ENCODE measurements at regions not wholly inside any gene's neighbourhood (a gene's known extent, or its start where the extent isn't known, plus 50 kb on each side); places are given as distances from the start of the nearest gene placed in this dataset.
"Not testable (repeated sequence)": the region's sequence is repeated elsewhere in the genome, so short reads cannot be mapped to it uniquely, and the experiment has no call there.

DNA sequence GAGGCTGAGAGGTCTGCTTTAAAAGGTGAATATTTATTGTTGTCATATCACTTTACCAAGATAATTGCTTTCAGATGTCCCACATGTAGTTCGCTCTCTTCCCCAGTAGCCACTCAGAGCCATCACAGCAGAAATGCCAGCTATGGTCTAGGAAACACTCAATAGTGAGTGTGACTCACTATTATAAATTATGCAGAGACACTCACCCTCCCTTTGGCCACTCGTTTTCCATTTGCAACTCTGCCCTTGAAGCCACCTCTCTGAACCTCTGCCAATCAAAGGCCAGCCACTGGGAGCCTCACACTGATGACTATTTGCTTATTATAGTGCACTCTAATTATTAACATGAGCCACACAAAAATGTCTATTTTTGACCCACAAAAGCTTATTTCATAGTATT lies 328.1 kb upstream of the ATP10A start (continued):
- TF ChIP-seq CHD4 (IDR thresholded peaks at IDR 0.05; ENCODE audit: borderline replicate concordance) (no peak), EHF (CRISPR knock-in tag; IDR thresholded peaks at IDR 0.05) (no peak), SREBF2 (IDR thresholded peaks at IDR 0.05) (no peak)

DNA sequence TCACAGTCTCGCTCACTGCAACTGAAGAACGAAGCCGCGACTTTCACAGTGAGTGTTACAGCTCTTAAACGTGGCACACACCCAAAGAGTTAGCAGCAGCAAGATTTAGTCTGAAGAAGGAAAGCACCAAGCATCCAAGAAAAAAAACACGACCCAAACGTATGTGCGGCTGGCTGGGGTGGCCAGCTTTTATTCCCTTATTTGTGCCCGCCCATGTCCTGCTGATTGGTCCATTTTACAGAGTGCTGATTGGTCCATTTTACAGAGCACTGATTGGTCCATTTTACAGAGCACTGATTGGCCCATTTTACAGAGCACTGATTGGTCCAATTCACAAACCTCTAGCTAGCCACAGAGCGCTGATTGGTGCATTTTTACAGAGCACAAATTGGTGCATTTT lies 323.0 kb upstream of the ATP10A start:
- H3K4me1 ChIP-seq; H3K4me3 ChIP-seq; H3K9me3 ChIP-seq; POLR2A ChIA-PET; ATAC-seq; H3K27ac ChIP-seq; H3K4me2 ChIP-seq; DNase-seq (ENCODE audit: low read depth in 1 of 2, low spot score in 1 of 2); FAIRE-seq; CTCF ChIA-PET: not testable (repeated sequence)
- 41% methylated on average over 10 of the region's 10 CpGs for WGBS (ENCODE audit: missing lambda C conversion rate)

DNA sequence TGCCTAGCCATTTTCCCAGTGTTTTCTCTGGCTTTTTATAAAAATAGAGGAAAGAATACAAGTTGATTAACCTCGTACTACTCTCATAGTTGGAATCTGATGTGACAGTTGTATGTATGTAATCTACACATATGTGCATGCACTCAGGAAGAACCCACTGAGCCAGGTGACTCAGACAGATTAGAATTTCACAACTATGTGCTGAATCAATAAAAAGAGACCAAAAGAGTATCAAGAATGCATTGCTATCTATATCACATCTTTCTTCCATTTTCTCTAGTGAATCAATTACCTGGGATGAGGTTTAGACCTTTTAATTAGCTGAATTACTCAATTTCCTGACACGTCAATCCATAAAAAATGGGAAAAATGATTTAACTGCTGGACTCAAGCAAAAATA lies 319.3 kb upstream of the ATP10A start:
- no peak for FAIRE-seq
- H3K4me1 ChIP-seq = no peaks in the 10 kb centered on the region
- no peak for ATAC-seq
- no peaks in the 10 kb centered on the region for H3K9me3 ChIP-seq
- TF ChIP-seq HOXA7 (CRISPR knock-in tag; IDR thresholded peaks at IDR 0.05) (no peak), KDM5A (IDR thresholded peaks at IDR 0.05) (no peak), SREBF2 (IDR thresholded peaks at IDR 0.05) (no peak), RARB (CRISPR knock-in tag; IDR thresholded peaks at IDR 0.05) (no peak), HEYL (CRISPR knock-in tag; IDR thresholded peaks at IDR 0.05) (no peak), REST (IDR thresholded peaks at IDR 0.05) (no peak), ELK1 (IDR thresholded peaks at IDR 0.05; ENCODE audit: low read depth, low read length) (no peak), FOXS1 (CRISPR knock-in tag; IDR thresholded peaks at IDR 0.05) (no peak), GATA3 (IDR thresholded peaks at IDR 0.05; ENCODE audit: borderline replicate concordance) (no peak), ESRRA (IDR thresholded peaks at IDR 0.05; ENCODE audit: borderline replicate concordance, low read length) (no peak), CBX8 (IDR thresholded peaks at IDR 0.05) (no peak), KDM1A (IDR thresholded peaks at IDR 0.05; ENCODE audit: low read depth) (no peak)
- TF ChIP-seq, protein P1, sequence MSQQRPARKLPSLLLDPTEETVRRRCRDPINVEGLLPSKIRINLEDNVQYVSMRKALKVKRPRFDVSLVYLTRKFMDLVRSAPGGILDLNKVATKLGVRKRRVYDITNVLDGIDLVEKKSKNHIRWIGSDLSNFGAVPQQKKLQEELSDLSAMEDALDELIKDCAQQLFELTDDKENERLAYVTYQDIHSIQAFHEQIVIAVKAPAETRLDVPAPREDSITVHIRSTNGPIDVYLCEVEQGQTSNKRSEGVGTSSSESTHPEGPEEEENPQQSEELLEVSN (IDR thresholded peaks at IDR 0.05; ENCODE audit: borderline replicate concordance, low read depth) = no peak
- TF ChIP-seq, protein P2, sequence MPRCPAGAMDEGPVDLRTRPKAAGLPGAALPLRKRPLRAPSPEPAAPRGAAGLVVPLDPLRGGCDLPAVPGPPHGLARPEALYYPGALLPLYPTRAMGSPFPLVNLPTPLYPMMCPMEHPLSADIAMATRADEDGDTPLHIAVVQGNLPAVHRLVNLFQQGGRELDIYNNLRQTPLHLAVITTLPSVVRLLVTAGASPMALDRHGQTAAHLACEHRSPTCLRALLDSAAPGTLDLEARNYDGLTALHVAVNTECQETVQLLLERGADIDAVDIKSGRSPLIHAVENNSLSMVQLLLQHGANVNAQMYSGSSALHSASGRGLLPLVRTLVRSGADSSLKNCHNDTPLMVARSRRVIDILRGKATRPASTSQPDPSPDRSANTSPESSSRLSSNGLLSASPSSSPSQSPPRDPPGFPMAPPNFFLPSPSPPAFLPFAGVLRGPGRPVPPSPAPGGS (IDR thresholded peaks at IDR 0.05) = no peak
- TF ChIP-seq, protein P3, sequence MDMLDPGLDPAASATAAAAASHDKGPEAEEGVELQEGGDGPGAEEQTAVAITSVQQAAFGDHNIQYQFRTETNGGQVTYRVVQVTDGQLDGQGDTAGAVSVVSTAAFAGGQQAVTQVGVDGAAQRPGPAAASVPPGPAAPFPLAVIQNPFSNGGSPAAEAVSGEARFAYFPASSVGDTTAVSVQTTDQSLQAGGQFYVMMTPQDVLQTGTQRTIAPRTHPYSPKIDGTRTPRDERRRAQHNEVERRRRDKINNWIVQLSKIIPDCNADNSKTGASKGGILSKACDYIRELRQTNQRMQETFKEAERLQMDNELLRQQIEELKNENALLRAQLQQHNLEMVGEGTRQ (IDR thresholded peaks at IDR 0.05) = no peak
- ChIA-PET POLR2A (no interaction called here), CTCF (no interaction called here)
- 3% methylated on average over 2 of the region's 2 CpGs for WGBS (ENCODE audit: missing lambda C conversion rate)
- DNase-seq (ENCODE audit: low read depth in 1 of 2, low spot score in 1 of 2) = no peak
- H3K4me3 ChIP-seq = no peak overlapping the region
- H3K4me2 ChIP-seq = no peak overlapping the region
- H3K27ac ChIP-seq = no peak overlapping the region

All from A549 (cell line).